K562 (cell line): ENCODE measurements at regions not wholly inside any gene's neighbourhood (a gene's known extent, or its start where the extent isn't known, plus 50 kb on each side); places are given as distances from the start of the nearest gene placed in this dataset. TPM values are rescaled to one million over a fixed set of nuclear protein-coding genes. Genes with fewer than 3 reads are reported as not detected.

Experiments used
- ATAC-seq: fragments of 200-7000 bp; cut with Tn5 transposase; 3 replicates; pipeline ENCODE4 v1.9.1; 2020; ENCODE audit warnings: moderate library complexity
- BruUV-seq: library from RNA; stranded (reverse); fragments of 400-500 nt; replicated peaks from 2 replicates; lab custom pipeline; 2021; lab: Mats Ljungman, UMichigan
- CTCF ChIA-PET: fragments of 300-600 bp; formaldehyde crosslinking; extraction: SDS; loops from one replicate; lab custom pipeline; 2021; ENCODE audit warnings: low intra/inter-chr PET ratio; lab: Yijun Ruan, JAX
- POLR2A ChIA-PET: fragments of 300-600, 350-650 bp; sonication (Branson Sonifier 250); formaldehyde crosslinking; extraction: SDS; loops from one replicate; lab custom pipeline; 2021; ENCODE audit warnings: antibody characterized with exemption, inconsistent platforms; lab: Yijun Ruan, JAX
- DNase-seq, 4 experiments: peaks; one replicate each; pipeline versions ENCODE4 v3.0.0 to v3.0.0-alpha.2; 2011 to 2018; ENCODE audit warnings: low spot score in 3 of 4, mixed read lengths in 3 of 4; ENCODE audit errors: extremely low read depth in 1 of 4
- FAIRE-seq: peaks from 2 replicates; lab custom pipeline; 2011; peaks lifted over from hg19 to GRCh38; lab: Jason Lieb, UNC
- H2AFZ ChIP-seq: 2 replicates; pipeline ENCODE4 v1.6.0; 2011; ENCODE audit warnings: low read depth, low read length, control low read depth, inconsistent platforms
- H3K27ac ChIP-seq: fragments of 200-600 bp; 3 replicates; pipeline ENCODE4 v1.8.0; 2011; ENCODE audit warnings: low read depth, mild to moderate bottlenecking, control low read depth, inconsistent platforms, low read length, moderate library complexity, mixed read lengths; ENCODE audit errors: extremely low read depth
- H3K27me3 ChIP-seq, 2 experiments: fragments of 300-600 bp in 1 of 2; 2 replicates in 1 of 2; 3 replicates in 1 of 2; pipeline versions ENCODE4 v1.6.0 to v1.8.0; 2011; ENCODE audit warnings: inconsistent platforms in 2 of 2, low read length in 2 of 2, mild to moderate bottlenecking in 1 of 2, mixed read lengths in 1 of 2, moderate library complexity in 1 of 2; ENCODE audit not compliant: control insufficient read depth in 2 of 2, insufficient read depth in 2 of 2
- H3K36me3 ChIP-seq: fragments of 300-600 bp; 3 replicates; pipeline ENCODE4 v1.8.0; 2011; ENCODE audit warnings: mild to moderate bottlenecking, low read length, inconsistent platforms; ENCODE audit not compliant: control insufficient read depth, insufficient read depth
- H3K4me1 ChIP-seq, 2 experiments: fragments of 200-600 bp in 1 of 2; replicated peaks in 1 of 2; 2 replicates in 1 of 2; 3 replicates in 1 of 2; pipeline versions ENCODE4 v1.5.1 to v1.8.0; 2011; ENCODE audit warnings: inconsistent platforms in 2 of 2, low read length in 2 of 2, mild to moderate bottlenecking in 1 of 2, mixed read lengths in 1 of 2, moderate library complexity in 1 of 2; ENCODE audit not compliant: control insufficient read depth in 2 of 2, insufficient read depth in 2 of 2
- H3K4me2 ChIP-seq: 2 replicates; pipeline ENCODE4 v1.6.1; 2011; ENCODE audit warnings: low read length, control low read depth, inconsistent platforms, mixed read lengths; ENCODE audit not compliant: insufficient read depth
- H3K4me3 ChIP-seq: fragments of 200-600 bp; sonication (generic), shearing (Covaris generic); 2 replicates; pipeline ENCODE4 v1.5.1; 2016; ENCODE audit warnings: control low read depth, inconsistent platforms
- H3K79me2 ChIP-seq: fragments of 200-600 bp; 3 replicates; pipeline ENCODE4 v1.8.0; 2011; ENCODE audit warnings: low read length, inconsistent platforms; ENCODE audit not compliant: control insufficient read depth, insufficient read depth
- H3K9ac ChIP-seq, 2 experiments: 2 replicates each; pipeline versions ENCODE4 v1.6.0 to v1.6.1; 2011; ENCODE audit warnings: low read depth in 2 of 2, low read length in 2 of 2, control low read depth in 1 of 2, inconsistent platforms in 1 of 2, mild to moderate bottlenecking in 1 of 2, mixed read lengths in 1 of 2; ENCODE audit not compliant: insufficient read depth in 1 of 2
- H3K9me1 ChIP-seq: one replicate; pipeline ENCODE4 v1.6.0; 2011; ENCODE audit warnings: inconsistent platforms, mild to moderate bottlenecking, low read length, moderate library complexity; ENCODE audit not compliant: control insufficient read depth, insufficient read depth
- H3K9me3 ChIP-seq: replicated peaks from 2 replicates; pipeline ENCODE4 v1.5.1; 2011; ENCODE audit warnings: low read depth, low read length, inconsistent platforms; ENCODE audit not compliant: control insufficient read depth, insufficient read depth
- H4K20me1 ChIP-seq: replicated peaks from 2 replicates; pipeline ENCODE4 v1.6.1; 2011; ENCODE audit warnings: low read length, inconsistent platforms, mixed read lengths; ENCODE audit not compliant: control insufficient read depth, insufficient read depth
- FUS ChIP-seq: fragments of 200-400 bp; formaldehyde crosslinking; optimal IDR thresholded peaks from 2 replicates; pipeline ENCODE3; 2017; ENCODE audit warnings: low read depth, low read length
- GTF2F1 ChIP-seq: IDR thresholded peaks from 2 replicates; pipeline ENCODE4 v1.6.1; 2011; ENCODE audit warnings: low read depth, low read length, improper control_type of control experiment
- MYNN ChIP-seq, 2 experiments: sonication (generic); formaldehyde crosslinking in 1 of 2; IDR thresholded peaks; 2 replicates each; pipeline versions ENCODE4 v1.5.0 to v1.6.1; 2016 to 2020; ENCODE audit warnings: antibody characterized with exemption in 1 of 2, missing genetic modification reagents in 1 of 2
- NCOA6 ChIP-seq: fragments of 450-650 bp; IDR thresholded peaks from 2 replicates; pipeline ENCODE4 v1.6.1; 2017; ENCODE audit warnings: mild to moderate bottlenecking
- PYGO2 ChIP-seq: fragments of 450-650 bp; IDR thresholded peaks from 2 replicates; pipeline ENCODE4 v1.6.1; 2016; ENCODE audit warnings: mild to moderate bottlenecking, missing genetic modification characterization, moderate library complexity, missing compliant biosample characterization
- SMARCA5 ChIP-seq: fragments of 450-650 bp; IDR thresholded peaks from 2 replicates; pipeline ENCODE4 v1.6.1; 2016
- SREBF2 ChIP-seq: sonication (generic); formaldehyde crosslinking; IDR thresholded peaks from 2 replicates; pipeline ENCODE4 v1.4.0; 2020; ENCODE audit warnings: mild to moderate bottlenecking, missing genetic modification reagents
- TBL1XR1 ChIP-seq, 2 experiments: IDR thresholded peaks; 2 replicates each; pipeline ENCODE4 v1.6.1; 2012; ENCODE audit warnings: improper control_type of control experiment in 2 of 2, low read length in 2 of 2, mild to moderate bottlenecking in 1 of 2
- TEAD1 ChIP-seq, 2 experiments: fragments of 450-650 bp in 1 of 2; sonication (generic) in 1 of 2; formaldehyde crosslinking; IDR thresholded peaks; 2 replicates each; pipeline versions ENCODE4 v1.4.0 to v1.8.0; 2020 to 2022; ENCODE audit warnings: mild to moderate bottlenecking in 2 of 2, missing genetic modification reagents in 1 of 2
- ZFP1 ChIP-seq: fragments of 450-650 bp; formaldehyde crosslinking; IDR thresholded peaks from 2 replicates; pipeline ENCODE4 v1.4.0; 2020; ENCODE audit warnings: mild to moderate bottlenecking, mixed read lengths
- WGBS: fragments of 100-300 bp; shearing (Covaris generic); methylation state at CpG from one replicate; pipeline ENCODE4 v1.1.6; 2016; ENCODE audit warnings: low coverage, mixed read lengths; ENCODE audit not compliant: insufficient coverage; ENCODE audit errors: missing lambda C conversion rate; 5-methylcytosine and 5-hydroxymethylcytosine counted together
- in situ Hi-C: fragments of 300-500 bp; cut with MboI; formaldehyde crosslinking; loops from 4 replicates; pipeline ENCODE4 v1.15.0; 2018; ENCODE audit warnings: inconsistent platforms, mixed read lengths
- intact Hi-C: fragments of 100-400 bp; cut with micrococcal nuclease; formaldehyde crosslinking; loops from 2 replicates; pipeline ENCODE4 v1.14.2; 2022
- small RNA-seq: library from RNA; depleted of rRNA; stranded (forward); fragments of <200 nt; gene quantifications from one replicate; pipeline ENCODE3, GENCODE V24; 2014
- TF ChIP-seq, protein P1 (sequence below): fragments of 250-450 bp; sonication (Bioruptor Pico); IDR thresholded peaks from 2 replicates; pipeline ENCODE4 v1.8.0; 2022; ENCODE audit warnings: moderate library complexity, mild to moderate bottlenecking, inconsistent platforms

DNA sequence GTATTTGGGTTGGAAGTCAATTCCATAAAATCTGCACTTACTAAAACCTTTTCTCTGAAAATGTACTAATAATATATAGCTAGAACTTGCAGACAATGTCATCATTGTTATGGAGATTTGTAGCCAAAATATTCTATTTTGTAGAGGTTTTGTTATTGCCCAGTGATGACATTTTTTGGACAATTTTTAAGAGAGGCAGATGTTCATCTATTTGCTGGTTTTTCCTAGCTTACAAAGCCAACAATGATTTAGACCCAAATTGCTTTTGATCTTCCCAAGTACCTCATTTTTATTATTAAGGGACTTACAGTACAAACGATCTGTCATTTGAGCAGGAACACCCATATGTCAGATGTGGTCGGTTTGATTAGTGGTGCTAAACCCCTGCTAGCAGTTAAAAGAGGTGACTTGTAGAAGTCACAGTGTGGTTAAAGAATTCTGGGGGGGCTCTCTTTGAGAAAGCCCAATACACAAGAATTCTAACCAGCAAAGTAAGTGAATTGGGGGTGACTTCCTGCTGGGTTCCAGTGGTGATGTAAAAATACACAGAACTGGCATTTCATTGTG lies 136.2 kb downstream of the KIT start:
- DNase-seq, result no peak
- Histone ChIP-seq H3K79me2 (no peaks in the 10 kb centered on the region), H3K4me2 (no peak overlapping the region), H3K9me3 (no peaks in the 10 kb centered on the region), H2AFZ (no peak overlapping the region), H3K27ac (no peak overlapping the region), H3K9me1 (no peaks in the 10 kb centered on the region), H3K4me1 (no peaks in the 10 kb centered on the region), H3K4me3 (no peak overlapping the region), H3K9ac (no peak overlapping the region)
- POLR2A ChIA-PET, result interaction anchor here (0.9 kb wide), 1 partner anchor 10 kb away, joined by 3 read pairs; no protein-coding TSS in a partner anchor
- no peak for FAIRE-seq
- in situ Hi-C loops, result loop anchor here (5.0 kb wide), 1 partner anchor 38 kb away; no protein-coding TSS in a partner anchor
- BruUV-seq, result no TSS peak
- intact Hi-C loops, result no loop called here
- WGBS, result 0% methylated on average over 2 of the region's 2 CpGs
- ATAC-seq, result no peak
- TF ChIP-seq TEAD1 (CRISPR knock-in tag; IDR thresholded peaks at IDR 0.05) (no peak), GTF2F1 (no peak), PYGO2 (tag) (no peak), SREBF2 (CRISPR knock-in tag) (no peak), SMARCA5 (no peak), MYNN (IDR thresholded peaks at IDR 0.05) (no peak), MYNN (CRISPR knock-in tag; IDR thresholded peaks at IDR 0.05) (no peak), TBL1XR1 (IDR thresholded peaks at IDR 0.05; ENCODE audit: low read length in 2 of 2) (no peak), ZFP1 (CRISPR knock-in tag) (no peak), NCOA6 (no peak), FUS (no peak)
- TF ChIP-seq, protein P1, sequence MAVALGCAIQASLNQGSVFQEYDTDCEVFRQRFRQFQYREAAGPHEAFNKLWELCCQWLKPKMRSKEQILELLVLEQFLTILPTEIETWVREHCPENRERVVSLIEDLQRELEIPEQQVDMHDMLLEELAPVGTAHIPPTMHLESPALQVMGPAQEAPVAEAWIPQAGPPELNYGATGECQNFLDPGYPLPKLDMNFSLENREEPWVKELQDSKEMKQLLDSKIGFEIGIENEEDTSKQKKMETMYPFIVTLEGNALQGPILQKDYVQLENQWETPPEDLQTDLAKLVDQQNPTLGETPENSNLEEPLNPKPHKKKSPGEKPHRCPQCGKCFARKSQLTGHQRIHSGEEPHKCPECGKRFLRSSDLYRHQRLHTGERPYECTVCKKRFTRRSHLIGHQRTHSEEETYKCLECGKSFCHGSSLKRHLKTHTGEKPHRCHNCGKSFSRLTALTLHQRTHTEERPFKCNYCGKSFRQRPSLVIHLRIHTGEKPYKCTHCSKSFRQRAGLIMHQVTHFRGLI (CRISPR knock-in tag), result no peak
- TF ChIP-seq, all 486 proteins: peak for 0
- CTCF ChIA-PET, result no interaction called here
- Histone ChIP-seq H3K36me3 (no peaks in the 10 kb centered on the region), H3K27me3 (no peaks in the 10 kb centered on the region), H4K20me1 (no peaks in the 10 kb centered on the region; the same call in 1 of the 2 replicates)

Small RNA genes lying in the stretch of these regions (small RNA-seq; reads per million reads assigned to genes)
- not detected for gene RPL38P3
